Suppressor macrophage treated with lipopolysaccharide for 1 hour (primary cell): ENCODE measurements at regions not wholly inside any gene's neighbourhood (a gene's known extent, or its start where the extent isn't known, plus 50 kb on each side); places are given as distances from the start of the nearest gene placed in this dataset.

Source experiments
- DNase-seq, 3 donors: peaks; one replicate each; pipeline ENCODE4 v3.0.0-alpha.2; 2020 to 2022

- DNase-seq: no peak
Observed at GRCh38 chr5:117463881-117464570, 889.4 kb upstream of the SEMA6A start.

- DNase-seq: no peak
Observed at GRCh38 chr5:117461966-117462365, 887.3 kb upstream of the SEMA6A start.

GRCh38 chr5:117461403-117461802 is 886.8 kb upstream of the SEMA6A start:
- DNase-seq: no peak

GRCh38 chr5:117457656-117458055 is 883.0 kb upstream of the SEMA6A start:
- DNase-seq: no peak

GRCh38 chr5:117456866-117457470 is 882.3 kb upstream of the SEMA6A start:
- DNase-seq: no peak

GRCh38 chr5:117455236-117456233 is 880.9 kb upstream of the SEMA6A start:
- DNase-seq: peak in 1 of 3 donors; percentile 4

GRCh38 chr5:117454716-117455212 is 880.1 kb upstream of the SEMA6A start:
- DNase-seq: peak; percentile 53 to 62 (median 59)

GRCh38 chr5:117436846-117437245 is 862.2 kb upstream of the SEMA6A start:
- DNase-seq: no peak

GRCh38 chr5:117435203-117435602 is 860.6 kb upstream of the SEMA6A start:
- no peak for DNase-seq

- no peak for DNase-seq
Observed at GRCh38 chr5:117434254-117434653, 859.6 kb upstream of the SEMA6A start.

- DNase-seq: no peak
Observed at GRCh38 chr5:117433818-117434217, 859.2 kb upstream of the SEMA6A start.

- no peak for DNase-seq
Observed at GRCh38 chr5:117431091-117431490, 856.5 kb upstream of the SEMA6A start.

GRCh38 chr5:117425163-117425562 is 850.5 kb upstream of the SEMA6A start:
- DNase-seq: no peak

- DNase-seq: no peak
Observed at GRCh38 chr5:117424559-117424958, 849.9 kb upstream of the SEMA6A start.

- DNase-seq: no peak
Observed at GRCh38 chr5:117417501-117417900, 842.9 kb upstream of the SEMA6A start.

GRCh38 chr5:117414926-117415325 is 840.3 kb upstream of the SEMA6A start:
- DNase-seq: no peak

- no peak for DNase-seq
Observed at GRCh38 chr5:117411701-117412100, 837.1 kb upstream of the SEMA6A start.

- DNase-seq: no peak
Observed at GRCh38 chr5:117405197-117405596, 830.6 kb upstream of the SEMA6A start.

- no peak for DNase-seq
Observed at GRCh38 chr5:117394506-117395157, 820.0 kb upstream of the SEMA6A start.

- DNase-seq: no peak
Observed at GRCh38 chr5:117393125-117393524, 818.5 kb upstream of the SEMA6A start.

- DNase-seq: no peak
Observed at GRCh38 chr5:117380316-117380715, 805.7 kb upstream of the SEMA6A start.

- no peak for DNase-seq
Observed at GRCh38 chr5:117379521-117379920, 804.9 kb upstream of the SEMA6A start.

GRCh38 chr5:117376748-117377147 is 802.1 kb upstream of the SEMA6A start:
- DNase-seq: no peak
